Lung (tissue), 11 donors: ENCODE measurements at regions not wholly inside any gene's neighbourhood (a gene's known extent, or its start where the extent isn't known, plus 50 kb on each side); places are given as distances from the start of the nearest gene placed in this dataset.

Source experiments
- ATAC-seq: fragments of 200-7000 bp; cut with Tn5 transposase; one replicate; pipeline ENCODE4 v1.9.1; 2020; ENCODE audit warnings: moderate number of reproducible peaks; ENCODE audit not compliant: insufficient read depth, low FRiP score
- DNase-seq, 3 donors: peaks; one replicate each; pipeline ENCODE4 v3.0.0-alpha.2; 2013 to 2017
- H3K27ac ChIP-seq, 2 donors: one replicate each; pipeline ENCODE4 v1.5.1; 2013; ENCODE audit warnings: mild to moderate bottlenecking in 2 of 2, moderate library complexity in 2 of 2, control low read depth in 1 of 2, inconsistent platforms in 1 of 2, low read depth in 1 of 2, low read length in 1 of 2
- H3K27me3 ChIP-seq, 3 donors: one replicate each; pipeline ENCODE4 v1.5.1; 2013; ENCODE audit warnings: low read length in 2 of 3; ENCODE audit not compliant: control insufficient read depth in 3 of 3, insufficient read depth in 3 of 3
- H3K36me3 ChIP-seq, 4 donors: one replicate each; pipeline ENCODE4 v1.5.1; 2013; ENCODE audit warnings: low read length in 4 of 4, mild to moderate bottlenecking in 1 of 4, moderate library complexity in 1 of 4; ENCODE audit not compliant: control insufficient read depth in 4 of 4, insufficient read depth in 4 of 4
- H3K4me1 ChIP-seq, 5 donors: one replicate each; pipeline ENCODE4 v1.5.1; 2013; ENCODE audit warnings: low read length in 5 of 5, mild to moderate bottlenecking in 2 of 5, moderate library complexity in 1 of 5; ENCODE audit not compliant: control insufficient read depth in 5 of 5, insufficient read depth in 5 of 5
- H3K4me3 ChIP-seq: one replicate; pipeline ENCODE4 v1.5.1; 2013; ENCODE audit warnings: mild to moderate bottlenecking, control low read depth, moderate library complexity
- H3K9ac ChIP-seq, 2 donors: one replicate each; pipeline ENCODE4 v1.5.1; 2013; ENCODE audit warnings: low read length in 2 of 2, control low read depth in 1 of 2; ENCODE audit not compliant: insufficient read depth in 1 of 2
- H3K9me3 ChIP-seq, 4 donors: one replicate each; pipeline ENCODE4 v1.5.1; 2013; ENCODE audit warnings: low read length in 3 of 4, mild to moderate bottlenecking in 1 of 4, moderate library complexity in 1 of 4; ENCODE audit not compliant: control insufficient read depth in 4 of 4, insufficient read depth in 3 of 4
- CTCF ChIP-seq: IDR thresholded peaks from 2 replicates; pipeline ENCODE4 v1.5.1; 2012; ENCODE audit warnings: mild to moderate bottlenecking; ENCODE audit errors: control extremely low read depth, extremely low read depth
- WGBS, 2 donors: extraction: QIAGEN DNeasy Blood & Tissue Kit; methylation state at CpG; one replicate each; pipeline ENCODE4 v1.1.7; 2013; 5-methylcytosine and 5-hydroxymethylcytosine counted together
- donor health status: control.
- donor health status: control.
- donor health status: Bipolar disorder and iron deficiency.
- donor health status: healthy.
- donor health status: DM: yes; HTN: yes; CAD: no.

GRCh38 chr20:50258790-50259483 lies 68.3 kb downstream of the CEBPB start:
- no peak overlapping the region for H3K27ac ChIP-seq
- no peak overlapping the region for H3K4me3 ChIP-seq
- no peak for TF ChIP-seq CTCF
- 85 to 93% methylated on average over 8 of the region's 8 CpGs for WGBS, 2 donors
- H3K27me3 ChIP-seq: no peaks in the 10 kb centered on the region
- no peak for DNase-seq
- H3K9me3 ChIP-seq: no peaks in the 10 kb centered on the region
- peaks cover 0 to 17% (median 2%) of the 10 kb centered on the region in 5 donors for H3K4me1 ChIP-seq
- H3K9ac ChIP-seq: no peak overlapping the region
- no peak for ATAC-seq
- no peaks in the 10 kb centered on the region for H3K36me3 ChIP-seq

- Histone ChIP-seq H3K4me3 (no peak overlapping the region), H3K4me1 (peaks cover 0 to 20% (median 2%) of the 10 kb centered on the region in 5 donors), H3K27me3 (no peaks in the 10 kb centered on the region), H3K36me3 (no peaks in the 10 kb centered on the region), H3K9ac (no peak overlapping the region), H3K27ac (peak overlapping the region in 1 of 2 donors; percentile 85), H3K9me3 (no peaks in the 10 kb centered on the region)
- no peak for TF ChIP-seq CTCF
- DNase-seq (peak in 1 of 3 donors; percentile 48), ATAC-seq (peak; percentile 46)
- 23 to 40% methylated on average over 9 of the region's 9 CpGs for WGBS, 2 donors
Measured at GRCh38 chr20:50259705-50260478, 69.3 kb downstream of the CEBPB start.

- Histone ChIP-seq H3K9ac (no peak overlapping the region), H3K4me3 (no peak overlapping the region)
Measured at GRCh38 chr20:50260479-50261221, 70.0 kb downstream of the CEBPB start.

More at GRCh38 chr20:50260479-50261221, 70.0 kb downstream of the CEBPB start:
- WGBS, 2 donors: 42 to 67% methylated on average over 8 of the region's 8 CpGs
- H3K27me3 ChIP-seq: no peaks in the 10 kb centered on the region
- H3K27ac ChIP-seq: peak overlapping the region in 1 of 2 donors; percentile 85
- no peaks in the 10 kb centered on the region for H3K36me3 ChIP-seq
- H3K9me3 ChIP-seq: no peaks in the 10 kb centered on the region
- no peak for DNase-seq
- H3K4me1 ChIP-seq: peaks cover 0 to 22% (median 2%) of the 10 kb centered on the region in 5 donors
- ATAC-seq: peak; percentile 56
- no peak for TF ChIP-seq CTCF
